Effector memory CD8-positive, alpha-beta T cell (primary cell): ENCODE measurements at regions not wholly inside any gene's neighbourhood (a gene's known extent, or its start where the extent isn't known, plus 50 kb on each side); places are given as distances from the start of the nearest gene placed in this dataset.

Experiments used
- ATAC-seq: fragments of 150-1000 bp; cut with Tn5 transposase; replicated peaks from 2 replicates; pipeline ENCODE4 v1.10.0; 2021; ENCODE audit warnings: mild to moderate bottlenecking, moderate library complexity
- DNase-seq, 3 experiments: peaks; one replicate each; pipeline ENCODE4 v3.0.0; 2021
- H3K27ac Mint-ChIP-seq, 2 donors: one replicate each; pipeline ENCODE4 v1.8.0; 2022; ENCODE audit warnings: mild to moderate bottlenecking in 2 of 2, mixed read lengths in 2 of 2, moderate library complexity in 2 of 2
- H3K27me3 Mint-ChIP-seq, 2 donors: one replicate each; pipeline ENCODE4 v1.8.0; 2022; ENCODE audit warnings: mixed read lengths in 2 of 2
- H3K36me3 Mint-ChIP-seq: one replicate; pipeline ENCODE4 v1.8.0; 2022; ENCODE audit warnings: mild to moderate bottlenecking, moderate library complexity, mixed read lengths; ENCODE audit not compliant: insufficient read depth
- H3K4me1 Mint-ChIP-seq, 2 donors: one replicate each; pipeline ENCODE4 v1.8.0; 2022; ENCODE audit warnings: low read depth in 2 of 2, mixed read lengths in 2 of 2
- H3K4me3 Mint-ChIP-seq, 2 donors: one replicate each; pipeline ENCODE4 v1.8.0; 2022; ENCODE audit warnings: mild to moderate bottlenecking in 2 of 2, mixed read lengths in 2 of 2, moderate library complexity in 2 of 2
- H3K9me3 Mint-ChIP-seq, 2 donors: one replicate each; pipeline ENCODE4 v1.8.0; 2022; ENCODE audit warnings: mixed read lengths in 2 of 2

- Mint-ChIP-seq H3K27me3 (peaks cover 53 to 66% of the 10 kb centered on the region in 2 donors), H3K4me3 (no peak overlapping the region)
These were observed 135.1 kb upstream of the MAGI3 start for GRCh38 chr1:113255038-113255719.

GRCh38 chr1:113255720-113256347 lies 134.5 kb upstream of the MAGI3 start:
- H3K27me3 Mint-ChIP-seq, result peaks cover 56 to 70% of the 10 kb centered on the region in 2 donors
- ATAC-seq (no peak), DNase-seq (no peak)
- H3K27ac Mint-ChIP-seq, result no peak overlapping the region
- H3K9me3 Mint-ChIP-seq, result no peaks in the 10 kb centered on the region
- no peaks in the 10 kb centered on the region for H3K36me3 Mint-ChIP-seq
- no peak overlapping the region for H3K4me3 Mint-ChIP-seq
- no peaks in the 10 kb centered on the region for H3K4me1 Mint-ChIP-seq

More at GRCh38 chr1:113255038-113255719, 135.1 kb upstream of the MAGI3 start:
- no peaks in the 10 kb centered on the region for H3K4me1 Mint-ChIP-seq
- H3K9me3 Mint-ChIP-seq, result no peaks in the 10 kb centered on the region
- no peak for DNase-seq
- H3K27ac Mint-ChIP-seq, result no peak overlapping the region
- ATAC-seq, result no peak
- H3K36me3 Mint-ChIP-seq, result no peaks in the 10 kb centered on the region

DNA sequence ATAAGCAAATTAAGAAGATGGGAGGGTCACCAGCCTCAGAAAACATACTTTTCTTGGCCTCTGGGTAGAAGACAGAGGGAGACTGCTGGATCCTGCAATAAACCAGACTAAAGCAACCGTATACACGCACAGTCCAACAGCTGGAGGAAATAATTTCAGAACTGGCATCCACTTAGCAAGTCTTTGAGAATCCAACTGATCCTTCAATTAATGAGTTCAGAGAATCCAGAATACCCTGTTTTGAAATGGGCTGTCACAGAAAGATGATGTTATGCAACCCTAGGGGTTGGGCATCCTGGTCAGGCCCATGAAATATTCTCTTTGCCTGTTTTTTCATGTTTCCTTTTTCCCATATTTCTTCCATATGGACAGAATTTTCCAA lies 134.0 kb upstream of the MAGI3 start:
- no peaks in the 10 kb centered on the region for H3K9me3 Mint-ChIP-seq
- no peaks in the 10 kb centered on the region for H3K36me3 Mint-ChIP-seq
- no peak overlapping the region for H3K27ac Mint-ChIP-seq
- no peak overlapping the region for H3K4me3 Mint-ChIP-seq
- H3K4me1 Mint-ChIP-seq, result no peaks in the 10 kb centered on the region
- no peak for DNase-seq
- ATAC-seq, result no peak
- H3K27me3 Mint-ChIP-seq, result peaks cover 56 to 70% of the 10 kb centered on the region in 2 donors

- no peaks in the 10 kb centered on the region for H3K4me1 Mint-ChIP-seq
- H3K36me3 Mint-ChIP-seq, result no peaks in the 10 kb centered on the region
- no peak for ATAC-seq
- no peak for DNase-seq
- no peak overlapping the region for H3K27ac Mint-ChIP-seq
- H3K4me3 Mint-ChIP-seq, result no peak overlapping the region
- H3K9me3 Mint-ChIP-seq, result no peaks in the 10 kb centered on the region
- H3K27me3 Mint-ChIP-seq, result peaks cover 51 to 57% of the 10 kb centered on the region in 2 donors
These were observed 130.3 kb upstream of the MAGI3 start for GRCh38 chr1:113259988-113260387.

DNA sequence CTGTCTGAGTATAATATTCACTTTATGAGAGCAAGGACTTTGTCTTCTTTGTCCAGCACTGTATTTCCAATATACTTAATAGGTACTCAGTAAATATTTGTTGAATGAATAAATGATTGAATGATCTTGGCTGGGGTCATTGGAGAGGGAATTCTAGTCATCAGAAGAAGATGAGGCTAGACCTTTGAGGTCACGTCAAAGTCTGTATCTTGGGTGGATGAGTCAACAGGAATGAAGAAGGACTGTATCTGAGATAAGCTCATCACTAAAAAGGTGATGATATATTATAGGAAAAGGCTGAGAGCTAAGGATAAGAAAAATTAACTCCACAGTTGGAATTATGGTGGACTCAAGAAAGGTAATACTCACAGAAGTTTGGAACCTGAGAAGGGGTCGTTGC lies 125.1 kb upstream of the MAGI3 start:
- DNase-seq (no peak), ATAC-seq (no peak)
- H3K4me3 Mint-ChIP-seq, result no peak overlapping the region
- no peaks in the 10 kb centered on the region for H3K36me3 Mint-ChIP-seq
- no peaks in the 10 kb centered on the region for H3K9me3 Mint-ChIP-seq
- H3K4me1 Mint-ChIP-seq, result no peaks in the 10 kb centered on the region
- H3K27me3 Mint-ChIP-seq, result peaks cover 24 to 52% of the 10 kb centered on the region in 2 donors
- no peak overlapping the region for H3K27ac Mint-ChIP-seq

DNA sequence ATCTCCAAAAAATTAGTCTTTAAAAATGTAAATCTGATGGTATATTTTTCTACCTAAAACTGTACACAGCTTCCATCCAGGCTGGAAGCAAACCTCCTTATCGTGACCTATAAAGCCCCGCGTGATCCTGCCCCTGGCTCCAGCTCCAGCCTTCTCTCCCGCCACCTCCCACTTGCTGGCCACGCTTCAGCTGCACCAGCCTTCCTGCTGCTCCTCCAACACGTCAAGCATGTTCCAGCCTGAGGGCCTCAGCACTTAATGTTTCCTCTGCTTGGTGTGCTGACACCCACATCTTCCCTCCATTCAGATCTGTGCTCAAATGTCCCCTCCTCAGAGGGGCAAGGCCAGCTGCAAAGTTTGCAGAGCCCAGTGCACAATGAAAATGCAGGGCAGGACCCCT lies 123.5 kb upstream of the MAGI3 start:
- no peaks in the 10 kb centered on the region for H3K4me1 Mint-ChIP-seq
- H3K9me3 Mint-ChIP-seq, result no peaks in the 10 kb centered on the region
- H3K27ac Mint-ChIP-seq, result no peak overlapping the region
- ATAC-seq (no peak), DNase-seq (no peak)
- H3K36me3 Mint-ChIP-seq, result no peaks in the 10 kb centered on the region
- H3K4me3 Mint-ChIP-seq, result no peak overlapping the region
- peaks cover 11 to 36% of the 10 kb centered on the region in 2 donors for H3K27me3 Mint-ChIP-seq

DNA sequence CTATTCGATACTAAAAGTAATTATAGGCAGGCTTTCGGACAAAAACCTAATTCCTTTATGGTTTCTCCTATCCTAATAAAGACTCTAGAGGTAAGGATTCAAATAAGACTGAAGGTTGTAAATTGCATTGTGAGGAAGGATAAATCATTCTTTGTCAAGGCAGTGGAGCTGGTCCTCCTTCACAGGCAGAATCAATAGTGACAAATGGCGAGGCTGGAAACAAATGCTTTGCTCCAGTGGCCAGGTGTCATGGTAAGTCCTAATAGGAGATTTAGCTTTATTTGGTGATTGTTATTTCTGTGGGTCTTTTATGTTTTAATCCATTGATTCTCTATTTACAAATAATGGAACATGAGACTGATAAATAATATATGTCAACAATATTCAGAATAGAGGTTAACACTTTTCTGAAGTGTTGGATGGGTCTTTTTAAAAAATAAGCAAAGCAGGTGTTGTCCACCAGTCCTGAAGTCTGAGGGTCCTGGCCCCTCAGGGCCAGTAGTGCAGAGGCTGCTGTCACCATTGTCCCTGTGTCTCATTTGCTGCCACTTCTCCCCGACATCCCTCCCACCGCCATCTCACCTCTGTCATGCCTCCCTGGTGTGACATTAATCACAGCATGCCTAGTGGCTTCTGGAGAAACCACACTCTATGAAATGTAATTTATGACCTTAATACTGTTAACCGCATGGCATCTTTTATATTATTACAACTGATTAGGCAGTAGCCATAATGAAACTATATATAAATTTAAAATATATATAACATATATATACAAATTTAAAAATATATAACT lies 120.9 kb upstream of the MAGI3 start:
- DNase-seq (no peak), ATAC-seq (no peak)
- no peaks in the 10 kb centered on the region for H3K36me3 Mint-ChIP-seq
- H3K4me3 Mint-ChIP-seq, result no peak overlapping the region
- no peaks in the 10 kb centered on the region for H3K4me1 Mint-ChIP-seq
- no peak overlapping the region for H3K27ac Mint-ChIP-seq
- H3K9me3 Mint-ChIP-seq, result no peaks in the 10 kb centered on the region
- peaks cover 9 to 21% of the 10 kb centered on the region in 2 donors for H3K27me3 Mint-ChIP-seq

- no peak for ATAC-seq
- H3K27me3 Mint-ChIP-seq, result peaks cover 19 to 32% of the 10 kb centered on the region in 2 donors
- H3K36me3 Mint-ChIP-seq, result no peaks in the 10 kb centered on the region
These were observed 119.3 kb upstream of the MAGI3 start for GRCh38 chr1:113271039-113271438.

GRCh38 chr1:113275083-113275482 lies 115.2 kb upstream of the MAGI3 start:
- H3K4me1 Mint-ChIP-seq, result no peaks in the 10 kb centered on the region
- peaks cover 45 to 55% of the 10 kb centered on the region in 2 donors for H3K27me3 Mint-ChIP-seq
- ATAC-seq, result no peak
- H3K9me3 Mint-ChIP-seq, result no peaks in the 10 kb centered on the region
- DNase-seq, result no peak
- no peak overlapping the region for H3K27ac Mint-ChIP-seq
- H3K36me3 Mint-ChIP-seq, result no peaks in the 10 kb centered on the region
- H3K4me3 Mint-ChIP-seq, result no peak overlapping the region

More at GRCh38 chr1:113271039-113271438, 119.3 kb upstream of the MAGI3 start:
- no peaks in the 10 kb centered on the region for H3K9me3 Mint-ChIP-seq
- no peak for DNase-seq
- no peaks in the 10 kb centered on the region for H3K4me1 Mint-ChIP-seq
- H3K27ac Mint-ChIP-seq, result no peak overlapping the region
- H3K4me3 Mint-ChIP-seq, result no peak overlapping the region

- Mint-ChIP-seq H3K4me1 (no peaks in the 10 kb centered on the region), H3K27me3 (peaks cover 51 to 62% of the 10 kb centered on the region in 2 donors), H3K36me3 (no peaks in the 10 kb centered on the region), H3K4me3 (no peak overlapping the region), H3K9me3 (no peaks in the 10 kb centered on the region), H3K27ac (no peak overlapping the region)
- ATAC-seq (no peak), DNase-seq (no peak)
These were observed 114.6 kb upstream of the MAGI3 start for GRCh38 chr1:113275691-113276090.

DNA sequence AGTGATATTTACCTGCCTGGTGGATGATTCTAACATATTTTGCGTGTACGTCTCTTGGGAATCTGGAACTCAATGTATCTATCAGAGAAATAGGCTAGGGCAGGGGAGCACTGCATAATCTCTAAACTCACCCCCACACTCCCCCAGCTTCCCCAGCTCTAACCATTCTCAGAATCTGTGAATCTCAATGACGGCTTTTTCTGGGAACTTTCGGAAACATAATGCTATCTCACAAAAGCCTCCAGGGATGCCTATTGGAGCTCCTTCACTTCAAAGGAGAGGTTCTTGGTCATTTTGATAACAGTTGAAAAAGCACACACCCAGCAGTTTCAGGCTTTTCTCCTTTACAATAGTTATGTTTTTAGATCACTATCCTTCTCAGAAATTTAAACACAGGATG lies 113.8 kb upstream of the MAGI3 start:
- ATAC-seq, result no peak
- no peak for DNase-seq
- Mint-ChIP-seq H3K4me1 (no peaks in the 10 kb centered on the region), H3K9me3 (no peaks in the 10 kb centered on the region), H3K27ac (no peak overlapping the region), H3K27me3 (peaks cover 59 to 70% of the 10 kb centered on the region in 2 donors), H3K4me3 (no peak overlapping the region), H3K36me3 (no peaks in the 10 kb centered on the region)

- Mint-ChIP-seq H3K4me1 (no peaks in the 10 kb centered on the region), H3K27me3 (peaks cover 56 to 69% of the 10 kb centered on the region in 2 donors), H3K4me3 (no peak overlapping the region), H3K27ac (no peak overlapping the region), H3K36me3 (no peaks in the 10 kb centered on the region), H3K9me3 (no peaks in the 10 kb centered on the region)
- no peak for ATAC-seq
- no peak for DNase-seq
These were observed 111.9 kb upstream of the MAGI3 start for GRCh38 chr1:113278371-113278770.

DNA sequence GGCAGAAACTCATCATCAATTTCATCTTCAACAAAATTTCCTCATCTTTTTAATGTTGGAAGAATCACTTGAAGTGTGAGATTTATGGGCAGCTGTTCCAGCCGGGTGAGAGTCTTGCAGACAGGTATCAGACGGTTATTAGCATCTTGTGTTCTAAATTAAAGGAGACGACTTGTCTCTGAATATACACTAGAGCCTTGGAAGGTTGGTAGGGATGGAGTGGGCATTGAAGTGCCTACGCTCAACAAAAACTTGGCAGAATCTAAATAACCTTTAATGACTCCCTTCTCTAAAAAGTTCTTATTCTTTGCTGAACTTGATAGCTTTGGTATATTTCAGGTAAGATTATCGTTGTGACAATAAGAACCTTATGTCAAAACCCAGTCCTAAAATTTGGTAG lies 111.5 kb upstream of the MAGI3 start:
- ATAC-seq, result no peak
- H3K4me3 Mint-ChIP-seq, result no peak overlapping the region
- peaks cover 60 to 72% of the 10 kb centered on the region in 2 donors for H3K27me3 Mint-ChIP-seq
- no peaks in the 10 kb centered on the region for H3K9me3 Mint-ChIP-seq
- H3K4me1 Mint-ChIP-seq, result no peaks in the 10 kb centered on the region
- no peak for DNase-seq
- H3K27ac Mint-ChIP-seq, result no peak overlapping the region
- no peaks in the 10 kb centered on the region for H3K36me3 Mint-ChIP-seq
